Fibroblast of lung (primary cell): ENCODE measurements at regions not wholly inside any gene's neighbourhood (a gene's known extent, or its start where the extent isn't known, plus 50 kb on each side); places are given as distances from the start of the nearest gene placed in this dataset.

Experiments
- CTCF ChIP-seq, 2 donors: IDR thresholded peaks in 1 of 2; conservative IDR thresholded peaks in 1 of 2; 1 replicate in 1 of 2; 2 replicates in 1 of 2; pipeline ENCODE4 v1.5.1; 2011 to 2012; ENCODE audit warnings: low read length in 2 of 2, control low read depth in 1 of 2, inconsistent platforms in 1 of 2, low read depth in 1 of 2, mild to moderate bottlenecking in 1 of 2
- EZH2 ChIP-seq: IDR thresholded peaks from 2 replicates; pipeline ENCODE4 v1.5.1; 2012; ENCODE audit warnings: low read length, control low read depth, mild to moderate bottlenecking; ENCODE audit errors: missing control alignments

GRCh38 chr18:2293109-2293839 is 278.0 kb downstream of the METTL4 start:
- TF ChIP-seq CTCF (conservative IDR thresholded peaks at IDR 0.05 in 1 of 2, IDR thresholded peaks at IDR 0.05 in 1 of 2; ENCODE audit: low read depth in 1 of 2, low read length in 2 of 2) (no peak), EZH2 (no peak)
